Neural progenitor cell (in vitro differentiated cells): ENCODE measurements at regions not wholly inside any gene's neighbourhood (a gene's known extent, or its start where the extent isn't known, plus 50 kb on each side); places are given as distances from the start of the nearest gene placed in this dataset.

ENCODE experiments used
- EZH2 ChIP-seq: fragments of 200-600 bp; sonication (generic); IDR thresholded peaks from 2 replicates; pipeline ENCODE4 v1.6.1; 2017; ENCODE audit warnings: antibody characterized with exemption, mild to moderate bottlenecking, moderate library complexity
- EZH2phosphoT487 ChIP-seq: fragments of 200-600 bp; sonication (generic); IDR thresholded peaks from 2 replicates; pipeline ENCODE4 v1.6.1; 2017; ENCODE audit warnings: antibody characterized with exemption
- TF ChIP-seq, protein P1 (sequence below): fragments of 200-600 bp; sonication (generic); IDR thresholded peaks from 2 replicates; pipeline ENCODE4 v1.5.1; 2017; ENCODE audit warnings: antibody characterized with exemption, mild to moderate bottlenecking

DNA sequence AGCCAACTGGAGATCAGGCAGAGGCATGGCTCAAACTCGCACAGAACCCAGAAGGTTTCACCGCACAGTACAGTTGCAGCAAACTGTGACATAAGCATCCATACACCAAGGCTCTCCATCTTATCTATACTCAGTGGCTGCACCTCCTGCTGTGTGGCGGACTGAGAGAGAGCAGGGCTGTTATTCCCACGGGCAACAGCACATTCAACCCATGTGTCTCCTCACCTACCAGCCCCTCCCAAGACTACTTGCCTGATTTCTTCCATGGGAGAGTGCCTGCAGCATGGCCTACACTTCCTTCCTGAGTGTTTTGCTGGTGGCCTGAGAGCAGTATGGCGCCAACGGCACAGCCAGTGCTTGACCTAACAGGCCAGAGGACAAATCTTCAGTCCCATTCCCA lies 1606.6 kb downstream of the SLITRK1 start:
- TF ChIP-seq, protein P1, sequence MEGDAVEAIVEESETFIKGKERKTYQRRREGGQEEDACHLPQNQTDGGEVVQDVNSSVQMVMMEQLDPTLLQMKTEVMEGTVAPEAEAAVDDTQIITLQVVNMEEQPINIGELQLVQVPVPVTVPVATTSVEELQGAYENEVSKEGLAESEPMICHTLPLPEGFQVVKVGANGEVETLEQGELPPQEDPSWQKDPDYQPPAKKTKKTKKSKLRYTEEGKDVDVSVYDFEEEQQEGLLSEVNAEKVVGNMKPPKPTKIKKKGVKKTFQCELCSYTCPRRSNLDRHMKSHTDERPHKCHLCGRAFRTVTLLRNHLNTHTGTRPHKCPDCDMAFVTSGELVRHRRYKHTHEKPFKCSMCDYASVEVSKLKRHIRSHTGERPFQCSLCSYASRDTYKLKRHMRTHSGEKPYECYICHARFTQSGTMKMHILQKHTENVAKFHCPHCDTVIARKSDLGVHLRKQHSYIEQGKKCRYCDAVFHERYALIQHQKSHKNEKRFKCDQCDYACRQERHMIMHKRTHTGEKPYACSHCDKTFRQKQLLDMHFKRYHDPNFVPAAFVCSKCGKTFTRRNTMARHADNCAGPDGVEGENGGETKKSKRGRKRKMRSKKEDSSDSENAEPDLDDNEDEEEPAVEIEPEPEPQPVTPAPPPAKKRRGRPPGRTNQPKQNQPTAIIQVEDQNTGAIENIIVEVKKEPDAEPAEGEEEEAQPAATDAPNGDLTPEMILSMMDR = no peak
- no peak for TF ChIP-seq EZH2
- no peak for TF ChIP-seq EZH2phosphoT487
